ENCODE measurements at regions not wholly inside any gene's neighbourhood (a gene's known extent, or its start where the extent isn't known, plus 50 kb on each side); places are given as distances from the start of the nearest gene placed in this dataset.

- Histone ChIP-seq H3K79me2 (ENCODE audit: control insufficient read depth, insufficient read depth, low read length) (no peaks in the 10 kb centered on the region), H3K4me2 (ENCODE audit: insufficient read depth, low read length) (no peak overlapping the region), H3K4me1 (ENCODE audit: control insufficient read depth, extremely low read depth, insufficient read depth, low read length) (no peaks in the 10 kb centered on the region), H4K20me1 (replicated peaks; ENCODE audit: control insufficient read depth, extremely low read depth, insufficient read depth, low read length) (no peaks in the 10 kb centered on the region), H3K9ac (replicated peaks; ENCODE audit: extremely low read depth, insufficient read depth, low read length) (no peak overlapping the region), H2AFZ (ENCODE audit: low read depth, low read length) (no peak overlapping the region), H3K4me3 (replicated peaks in 1 of 3; ENCODE audit: insufficient read depth in 1 of 3, low read depth in 1 of 3, low read length in 3 of 3) (no peak overlapping the region), H3K9me1 (replicated peaks; ENCODE audit: control insufficient read depth, extremely low read depth, insufficient read depth, low read length) (no peaks in the 10 kb centered on the region), H3K27me3 (ENCODE audit: control insufficient read depth in 2 of 2, insufficient read depth in 2 of 2, low read length in 2 of 2) (no peaks in the 10 kb centered on the region), H3K27ac (ENCODE audit: insufficient read depth, low read depth, low read length) (no peak overlapping the region), H3K36me3 (ENCODE audit: control insufficient read depth in 2 of 2, extremely low read depth in 1 of 2, insufficient read depth in 2 of 2, low read length in 2 of 2) (no peaks in the 10 kb centered on the region), H3K9me3 (replicated peaks; ENCODE audit: control insufficient read depth, insufficient read depth, low read length) (no peaks in the 10 kb centered on the region)
- ChIA-PET POLR2A (no interaction called here), CTCF (no interaction called here)
- intact Hi-C loops (cut with micrococcal nuclease) (no loop called here), dilution Hi-C loops (cut with MboI; ENCODE audit: extremely low pct_ligation_motif_present, low sequenced_read_pairs) (no loop called here)
- TF ChIP-seq CTCF (IDR thresholded peaks at IDR 0.05; ENCODE audit: extremely low read depth in 1 of 2, insufficient read depth in 1 of 2, low read depth in 1 of 2, low read length in 2 of 2) (no peak), MYC (IDR thresholded peaks at IDR 0.05; ENCODE audit: low read depth, low read length) (no peak), POLR2A (IDR thresholded peaks at IDR 0.05; ENCODE audit: low read depth, low read length) (no peak), MAX (IDR thresholded peaks at IDR 0.05; ENCODE audit: insufficient read depth, insufficient read length) (no peak), FOS (IDR thresholded peaks at IDR 0.05; ENCODE audit: borderline replicate concordance, insufficient read depth, low read length) (no peak), POLR2AphosphoS5 (IDR thresholded peaks at IDR 0.05; ENCODE audit: insufficient read depth, low read depth, low read length) (no peak), EZH2 (IDR thresholded peaks at IDR 0.05; ENCODE audit: borderline replicate concordance, low read depth, low read length, severe bottlenecking) (no peak), JUN (IDR thresholded peaks at IDR 0.05; ENCODE audit: borderline replicate concordance, insufficient read depth, insufficient read length, low read depth) (no peak), GATA2 (IDR thresholded peaks at IDR 0.05; ENCODE audit: insufficient read depth, insufficient read length, low read depth, low read length) (no peak)
- FAIRE-seq (no peak), DNase-seq (ENCODE audit: low read depth, low spot score) (no peak)
- BruUV-seq (replicated peaks), result no TSS peak
These were observed 534.7 kb downstream of the LRFN5 start for GRCh38 chr14:42141328-42141727.

All from endothelial cell of umbilical vein (primary cell).